ENCODE measurements at regions not wholly inside any gene's neighbourhood (a gene's known extent, or its start where the extent isn't known, plus 50 kb on each side); places are given as distances from the start of the nearest gene placed in this dataset.

- no peak overlapping the region for H3K27ac ChIP-seq (ENCODE audit: low read depth, low read length)
- no peaks in the 10 kb centered on the region for H3K27me3 Mint-ChIP-seq (ENCODE audit: low read depth, unreplicated experiment)
- no peak overlapping the region for H2AFZ ChIP-seq (ENCODE audit: low read depth, low read length)
- H3K4me1 ChIP-seq (ENCODE audit: insufficient read depth, low read length), result no peaks in the 10 kb centered on the region
- H3K9ac ChIP-seq (ENCODE audit: low read length), result no peak overlapping the region
- H3K27me3 ChIP-seq (ENCODE audit: insufficient read depth, low read length), result no peaks in the 10 kb centered on the region
- no peak overlapping the region for H3K27ac Mint-ChIP-seq (ENCODE audit: unreplicated experiment)
- no peak overlapping the region for H3K4me3 ChIP-seq (ENCODE audit: insufficient read depth, low read depth, low read length)
- no peak overlapping the region for H3K4me3 Mint-ChIP-seq (ENCODE audit: unreplicated experiment)
- no peaks in the 10 kb centered on the region for H3K9me3 ChIP-seq (ENCODE audit: insufficient read depth, low read depth, low read length)
- no peak overlapping the region for H3K4me2 ChIP-seq (ENCODE audit: low read length)
- no peaks in the 10 kb centered on the region for H3K36me3 ChIP-seq (ENCODE audit: insufficient read depth, low read length)
- no peaks in the 10 kb centered on the region for H3K4me1 Mint-ChIP-seq (ENCODE audit: low read depth, unreplicated experiment)
- FAIRE-seq (no peak), DNase-seq (ENCODE audit: low read depth) (no peak)
- no peaks in the 10 kb centered on the region for H3K9me3 Mint-ChIP-seq (ENCODE audit: unreplicated experiment)
- H4K20me1 ChIP-seq (ENCODE audit: insufficient read depth, low read length), result no peaks in the 10 kb centered on the region
- TF ChIP-seq CTCF (IDR thresholded peaks at IDR 0.05; ENCODE audit: insufficient read depth, low read depth, low read length) (no peak), EZH2 (IDR thresholded peaks at IDR 0.05; ENCODE audit: insufficient read depth, low read length) (no peak)
- no peaks in the 10 kb centered on the region for H3K79me2 ChIP-seq (ENCODE audit: insufficient read depth, low read length)
- no peaks in the 10 kb centered on the region for H3K36me3 Mint-ChIP-seq (ENCODE audit: low read depth, unreplicated experiment)
Observed at GRCh38 chr14:37731094-37731493, 135.7 kb downstream of the TTC6 start.

GRCh38 chr14:37745657-37746056, 150.2 kb downstream of the TTC6 start:
- TF ChIP-seq CTCF (IDR thresholded peaks at IDR 0.05; ENCODE audit: insufficient read depth, low read depth, low read length) (no peak), EZH2 (IDR thresholded peaks at IDR 0.05; ENCODE audit: insufficient read depth, low read length) (no peak)

GRCh38 chr14:37746140-37746832, 150.9 kb downstream of the TTC6 start:
- FAIRE-seq (no peak), DNase-seq (ENCODE audit: low read depth) (no peak)
- H2AFZ ChIP-seq (ENCODE audit: low read depth, low read length), result no peak overlapping the region
- H3K36me3 ChIP-seq (ENCODE audit: insufficient read depth, low read length), result no peaks in the 10 kb centered on the region
- H3K9me3 Mint-ChIP-seq (ENCODE audit: unreplicated experiment), result no peaks in the 10 kb centered on the region
- TF ChIP-seq EZH2 (IDR thresholded peaks at IDR 0.05; ENCODE audit: insufficient read depth, low read length) (no peak), CTCF (IDR thresholded peaks at IDR 0.05; ENCODE audit: insufficient read depth, low read depth, low read length) (no peak)
- H3K4me2 ChIP-seq (ENCODE audit: low read length), result no peak overlapping the region
- H3K9ac ChIP-seq (ENCODE audit: low read length), result no peak overlapping the region
- H3K79me2 ChIP-seq (ENCODE audit: insufficient read depth, low read length), result no peaks in the 10 kb centered on the region
- no peaks in the 10 kb centered on the region for H3K27me3 ChIP-seq (ENCODE audit: insufficient read depth, low read length)
- no peaks in the 10 kb centered on the region for H3K36me3 Mint-ChIP-seq (ENCODE audit: low read depth, unreplicated experiment)
- H3K4me3 ChIP-seq (ENCODE audit: insufficient read depth, low read depth, low read length), result no peak overlapping the region
- no peaks in the 10 kb centered on the region for H4K20me1 ChIP-seq (ENCODE audit: insufficient read depth, low read length)
- peaks cover 2% of the 10 kb centered on the region for H3K27me3 Mint-ChIP-seq (ENCODE audit: low read depth, unreplicated experiment)
- H3K4me1 Mint-ChIP-seq (ENCODE audit: low read depth, unreplicated experiment), result peaks cover 6% of the 10 kb centered on the region
- no peaks in the 10 kb centered on the region for H3K4me1 ChIP-seq (ENCODE audit: insufficient read depth, low read length)
- no peaks in the 10 kb centered on the region for H3K9me3 ChIP-seq (ENCODE audit: insufficient read depth, low read depth, low read length)
- no peak overlapping the region for H3K27ac Mint-ChIP-seq (ENCODE audit: unreplicated experiment)
- H3K27ac ChIP-seq (ENCODE audit: low read depth, low read length), result no peak overlapping the region
- no peak overlapping the region for H3K4me3 Mint-ChIP-seq (ENCODE audit: unreplicated experiment)

More at GRCh38 chr14:37745657-37746056, 150.2 kb downstream of the TTC6 start:
- Mint-ChIP-seq H3K27ac (ENCODE audit: unreplicated experiment) (no peak overlapping the region), H3K9me3 (ENCODE audit: unreplicated experiment) (no peaks in the 10 kb centered on the region), H3K4me3 (ENCODE audit: unreplicated experiment) (no peak overlapping the region), H3K36me3 (ENCODE audit: low read depth, unreplicated experiment) (no peaks in the 10 kb centered on the region), H3K4me1 (ENCODE audit: low read depth, unreplicated experiment) (peaks cover 6% of the 10 kb centered on the region), H3K27me3 (ENCODE audit: low read depth, unreplicated experiment) (peaks cover 2% of the 10 kb centered on the region)
- Histone ChIP-seq H3K4me1 (ENCODE audit: insufficient read depth, low read length) (no peaks in the 10 kb centered on the region), H3K9me3 (ENCODE audit: insufficient read depth, low read depth, low read length) (no peaks in the 10 kb centered on the region), H2AFZ (ENCODE audit: low read depth, low read length) (no peak overlapping the region), H3K27ac (ENCODE audit: low read depth, low read length) (no peak overlapping the region), H3K36me3 (ENCODE audit: insufficient read depth, low read length) (no peaks in the 10 kb centered on the region), H3K4me3 (ENCODE audit: insufficient read depth, low read depth, low read length) (no peak overlapping the region), H3K79me2 (ENCODE audit: insufficient read depth, low read length) (no peaks in the 10 kb centered on the region), H3K27me3 (ENCODE audit: insufficient read depth, low read length) (no peaks in the 10 kb centered on the region), H3K9ac (ENCODE audit: low read length) (no peak overlapping the region), H3K4me2 (ENCODE audit: low read length) (no peak overlapping the region), H4K20me1 (ENCODE audit: insufficient read depth, low read length) (no peaks in the 10 kb centered on the region)
- FAIRE-seq, result no peak
- DNase-seq (ENCODE audit: low read depth), result no peak

All from astrocyte (in vitro differentiated cells and primary cell).